NT2/D1 (cell line): ENCODE measurements at regions not wholly inside any gene's neighbourhood (a gene's known extent, or its start where the extent isn't known, plus 50 kb on each side); places are given as distances from the start of the nearest gene placed in this dataset.

Experiments used
- SUZ12 ChIP-seq: IDR thresholded peaks from 2 replicates; pipeline ENCODE4 v1.6.1; 2011; ENCODE audit not compliant: insufficient read length, insufficient read depth; ENCODE audit errors: extremely low read depth
- YY1 ChIP-seq: IDR thresholded peaks from 2 replicates; pipeline ENCODE4 v1.6.1; 2011; ENCODE audit not compliant: insufficient read length, insufficient read depth
- ZNF274 ChIP-seq: IDR thresholded peaks from 2 replicates; pipeline ENCODE4 v1.6.1; 2011; ENCODE audit warnings: mild to moderate bottlenecking, low read depth, low read length

- no peak for TF ChIP-seq YY1
- no peak for TF ChIP-seq SUZ12
- no peak for TF ChIP-seq ZNF274
These were observed 135.7 kb upstream of the TBL1XR1 start for GRCh38 chr3:177332955-177333354.
